Activated effector memory CD4-positive, alpha-beta T cell treated with Interleukin-2 at 50 U/mL for 16 hours (primary cell): ENCODE measurements at regions not wholly inside any gene's neighbourhood (a gene's known extent, or its start where the extent isn't known, plus 50 kb on each side); places are given as distances from the start of the nearest gene placed in this dataset.

ENCODE experiments used
- DNase-seq: peaks from one replicate; pipeline ENCODE4 v3.0.0-alpha.2; 2020

DNA sequence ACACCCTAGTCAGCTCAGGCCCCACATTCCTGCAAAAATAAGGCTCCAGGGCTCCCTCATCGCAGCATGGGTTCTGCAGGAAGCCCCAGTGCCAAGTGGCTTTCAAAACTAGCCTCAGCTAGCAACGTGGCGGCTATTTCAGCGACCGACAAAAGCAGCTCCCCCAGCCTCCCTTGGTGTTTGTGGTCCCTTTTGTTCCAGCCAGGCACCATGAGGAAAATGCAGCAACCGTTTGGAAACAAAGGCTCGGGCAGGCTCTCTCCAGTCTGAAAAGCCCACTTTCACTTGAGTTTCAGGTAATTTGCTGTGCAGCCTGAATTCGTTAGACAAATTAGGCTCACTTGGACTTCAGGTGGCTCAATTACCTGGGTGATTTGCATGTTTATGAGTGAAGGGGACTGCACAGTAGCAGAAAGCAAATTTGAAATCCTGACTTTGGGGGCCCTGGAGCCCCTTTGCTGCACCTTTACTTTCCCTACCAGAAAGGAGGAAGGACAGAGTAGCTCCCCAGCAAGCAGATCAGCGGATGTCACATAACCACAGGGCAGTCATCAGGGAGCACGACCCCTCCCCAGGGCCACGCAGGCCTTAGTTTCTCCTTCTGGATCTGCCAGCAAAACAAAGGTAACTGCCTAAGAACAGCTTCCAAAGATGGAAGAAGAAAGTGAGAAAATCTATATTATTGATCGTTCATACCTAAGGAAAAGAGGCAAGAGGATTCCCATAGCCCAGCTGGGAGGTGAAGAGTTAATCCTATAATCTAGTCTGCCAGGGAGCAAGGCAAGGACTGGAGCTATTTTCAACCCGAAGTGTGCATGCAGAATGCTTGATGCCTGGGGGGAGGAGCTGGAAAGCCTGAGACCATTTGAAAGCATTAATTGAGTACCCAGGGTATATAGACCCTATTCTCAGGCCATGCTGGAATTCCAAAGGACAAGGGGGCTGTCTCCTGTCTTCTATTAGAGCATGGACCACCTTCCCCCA is 143.1 kb upstream of the SDK2 start:
- no peak for DNase-seq

- no peak for DNase-seq
These were observed 143.9 kb upstream of the SDK2 start for GRCh38 chr17:73788111-73788510.

DNA sequence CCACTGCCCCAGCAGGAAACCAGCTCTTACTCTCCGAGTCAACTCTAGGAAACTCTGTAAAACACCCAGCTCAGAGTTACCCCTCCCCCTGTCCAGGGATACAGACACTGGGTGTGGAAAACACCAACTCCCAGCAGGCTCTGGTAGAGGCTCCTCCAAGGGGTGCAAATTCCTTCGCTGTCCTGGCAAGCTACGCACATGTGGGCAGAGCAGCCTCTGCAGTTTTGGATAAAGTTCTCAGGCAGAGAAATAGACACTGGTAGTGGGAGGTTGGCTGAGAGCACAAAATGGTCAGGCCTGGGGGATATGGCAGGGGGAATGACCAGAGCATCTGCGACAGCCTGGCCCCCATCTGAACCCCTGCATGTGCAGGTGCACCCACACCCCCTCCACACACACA is 146.9 kb upstream of the SDK2 start:
- no peak for DNase-seq

- DNase-seq, result no peak
These were observed 147.4 kb upstream of the SDK2 start for GRCh38 chr17:73791631-73792030.

DNA sequence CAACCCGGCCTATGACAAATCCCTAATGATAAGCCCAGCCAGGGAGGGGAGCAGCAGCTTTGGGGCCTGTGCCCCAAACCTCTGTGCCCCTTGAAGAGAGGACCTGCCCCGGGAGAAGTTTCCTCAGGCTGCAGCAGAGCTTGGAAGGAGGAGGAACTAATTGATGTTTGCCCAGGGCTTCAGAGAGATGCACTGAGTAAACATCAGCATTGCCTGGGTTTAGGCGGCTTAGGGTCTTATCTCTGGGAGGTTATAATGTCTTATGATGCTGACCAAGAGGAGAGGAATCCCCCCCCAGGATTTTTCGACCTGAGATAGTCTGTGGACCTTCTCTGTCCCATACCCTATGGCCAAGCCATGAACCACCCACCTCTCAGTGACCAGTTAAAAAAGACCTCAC is 148.7 kb upstream of the SDK2 start:
- no peak for DNase-seq

DNA sequence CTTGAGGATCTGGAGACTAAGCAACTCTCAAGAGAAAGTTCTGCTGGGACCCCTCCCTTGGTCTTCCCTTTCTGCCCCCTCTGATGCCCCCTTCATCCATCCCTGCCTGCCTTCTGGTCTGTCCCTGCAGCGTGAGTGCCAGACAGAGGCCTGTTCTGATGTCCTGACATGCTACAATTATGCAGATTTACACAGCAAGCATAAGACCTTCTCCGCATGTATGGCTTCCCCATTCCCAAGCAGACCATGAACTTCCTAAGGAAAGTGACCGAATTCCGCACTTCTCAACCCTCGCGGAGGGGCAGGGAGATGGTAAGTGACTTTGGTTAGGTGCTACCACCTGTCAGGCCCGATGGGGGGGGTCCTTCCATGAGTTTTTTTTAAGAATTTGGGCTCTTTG is 150.1 kb upstream of the SDK2 start:
- no peak for DNase-seq

GRCh38 chr17:73795730-73796129 is 151.5 kb upstream of the SDK2 start:
- DNase-seq, result no peak

GRCh38 chr17:73797594-73798110 is 153.4 kb upstream of the SDK2 start:
- DNase-seq, result no peak

- no peak for DNase-seq
These were observed 154.0 kb upstream of the SDK2 start for GRCh38 chr17:73798111-73798748.

DNA sequence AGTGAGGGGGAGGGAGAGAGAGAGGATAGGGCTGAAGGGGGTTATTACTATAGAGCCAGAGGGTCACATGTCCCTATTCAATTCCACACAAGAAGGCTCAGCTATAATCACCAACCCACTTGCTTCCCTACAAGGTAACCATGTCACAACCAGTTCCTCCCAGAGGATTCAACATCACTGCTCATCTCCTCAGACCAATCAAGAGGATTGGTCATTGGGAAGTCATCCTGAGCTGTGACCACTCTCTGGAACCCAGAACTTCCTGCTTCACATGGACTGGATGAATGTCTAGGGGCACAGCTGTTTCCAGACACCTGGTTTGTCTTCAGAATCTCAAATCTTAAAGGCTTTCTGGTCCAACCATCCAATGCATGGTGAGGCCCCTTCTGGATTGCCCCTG is 154.9 kb upstream of the SDK2 start:
- no peak for DNase-seq

GRCh38 chr17:73799781-73800627 is 155.8 kb upstream of the SDK2 start:
- DNase-seq, result no peak

GRCh38 chr17:73800893-73801292 is 156.6 kb upstream of the SDK2 start:
- DNase-seq, result no peak

GRCh38 chr17:73801455-73802100 is 157.3 kb upstream of the SDK2 start:
- DNase-seq, result no peak

DNA sequence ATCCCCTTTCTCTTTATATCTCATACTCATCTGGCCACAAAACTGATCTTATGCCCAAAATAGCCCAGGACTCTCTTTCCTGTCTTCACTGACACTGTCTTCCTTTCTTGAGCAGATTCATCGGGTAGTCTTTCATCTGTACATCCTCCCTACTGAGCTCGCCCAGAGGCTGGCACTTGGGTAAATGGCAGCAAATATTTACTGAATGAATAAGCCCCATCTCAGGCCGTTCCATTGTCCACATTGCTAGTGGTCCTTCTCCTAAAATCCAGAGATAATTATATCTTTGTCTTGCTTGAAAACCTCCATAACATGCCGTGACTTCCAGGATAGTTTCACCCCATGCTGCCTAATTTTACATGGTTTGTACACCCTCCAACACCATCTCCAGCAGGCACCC is 158.1 kb upstream of the SDK2 start:
- no peak for DNase-seq

GRCh38 chr17:73802871-73803270 is 158.6 kb upstream of the SDK2 start:
- no peak for DNase-seq

DNA sequence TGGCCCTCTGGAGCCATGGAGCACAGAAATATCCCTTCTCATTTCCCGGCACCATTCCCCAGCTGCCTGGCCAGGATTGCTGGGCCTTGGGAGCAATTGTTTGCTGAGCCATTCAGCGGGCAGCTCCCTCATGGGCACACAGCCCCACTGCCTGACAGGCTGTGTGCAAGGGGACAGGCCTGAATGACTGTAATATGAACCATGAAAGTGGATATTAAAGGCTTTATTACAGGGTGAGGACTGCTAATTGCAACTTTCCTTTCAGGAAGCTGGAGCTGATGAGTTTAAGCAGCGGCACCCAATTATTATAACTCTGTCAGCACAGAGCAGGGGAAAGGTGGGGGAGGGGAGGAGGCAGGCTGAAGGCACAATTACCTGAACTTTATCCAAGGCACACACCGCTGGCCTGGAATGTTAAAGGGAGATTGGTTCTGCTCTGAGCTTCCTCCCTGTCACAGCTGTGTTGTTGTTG is 159.8 kb upstream of the SDK2 start:
- no peak for DNase-seq

DNA sequence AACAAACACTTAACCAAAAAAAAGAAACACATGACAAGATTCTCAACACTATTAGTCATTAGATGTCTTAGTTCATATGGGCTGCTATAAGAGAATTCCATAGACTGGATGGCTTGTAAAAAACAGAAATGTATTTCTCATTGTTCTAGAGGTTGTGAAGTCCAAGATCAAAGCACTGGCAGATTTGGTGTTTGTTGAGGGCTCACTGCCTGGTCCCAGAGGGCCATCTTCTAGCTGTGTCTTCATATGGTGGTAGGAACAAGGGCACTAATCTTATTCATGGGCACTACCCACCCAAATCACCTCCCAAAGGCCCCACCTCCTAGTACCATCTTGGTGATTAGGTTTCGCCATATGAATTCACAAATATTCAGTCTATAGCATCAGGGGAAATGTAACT is 162.5 kb upstream of the SDK2 start:
- DNase-seq, result no peak

GRCh38 chr17:73813201-73813600 is 169.0 kb upstream of the SDK2 start:
- DNase-seq, result no peak

DNA sequence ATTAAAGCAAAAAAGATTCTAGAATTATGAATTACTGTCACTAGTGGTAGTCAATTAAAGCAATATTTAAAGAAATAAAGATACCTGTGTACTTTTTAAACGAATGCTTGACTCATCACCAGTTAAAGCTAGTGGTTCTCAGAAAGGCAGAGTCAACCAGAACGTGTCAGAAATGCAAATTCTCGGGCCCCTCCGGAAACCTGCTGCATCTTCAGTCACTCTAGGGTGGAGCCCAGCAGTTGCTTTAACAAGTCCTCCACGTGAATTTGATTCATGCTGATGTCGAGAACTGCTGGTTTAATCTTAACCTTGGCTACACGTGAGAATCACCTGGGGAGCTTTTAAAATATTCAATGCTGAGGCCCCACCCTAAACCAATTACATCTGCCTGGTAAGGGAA is 169.8 kb upstream of the SDK2 start:
- DNase-seq, result no peak

GRCh38 chr17:73815474-73815873 is 171.2 kb upstream of the SDK2 start:
- DNase-seq, result no peak

DNA sequence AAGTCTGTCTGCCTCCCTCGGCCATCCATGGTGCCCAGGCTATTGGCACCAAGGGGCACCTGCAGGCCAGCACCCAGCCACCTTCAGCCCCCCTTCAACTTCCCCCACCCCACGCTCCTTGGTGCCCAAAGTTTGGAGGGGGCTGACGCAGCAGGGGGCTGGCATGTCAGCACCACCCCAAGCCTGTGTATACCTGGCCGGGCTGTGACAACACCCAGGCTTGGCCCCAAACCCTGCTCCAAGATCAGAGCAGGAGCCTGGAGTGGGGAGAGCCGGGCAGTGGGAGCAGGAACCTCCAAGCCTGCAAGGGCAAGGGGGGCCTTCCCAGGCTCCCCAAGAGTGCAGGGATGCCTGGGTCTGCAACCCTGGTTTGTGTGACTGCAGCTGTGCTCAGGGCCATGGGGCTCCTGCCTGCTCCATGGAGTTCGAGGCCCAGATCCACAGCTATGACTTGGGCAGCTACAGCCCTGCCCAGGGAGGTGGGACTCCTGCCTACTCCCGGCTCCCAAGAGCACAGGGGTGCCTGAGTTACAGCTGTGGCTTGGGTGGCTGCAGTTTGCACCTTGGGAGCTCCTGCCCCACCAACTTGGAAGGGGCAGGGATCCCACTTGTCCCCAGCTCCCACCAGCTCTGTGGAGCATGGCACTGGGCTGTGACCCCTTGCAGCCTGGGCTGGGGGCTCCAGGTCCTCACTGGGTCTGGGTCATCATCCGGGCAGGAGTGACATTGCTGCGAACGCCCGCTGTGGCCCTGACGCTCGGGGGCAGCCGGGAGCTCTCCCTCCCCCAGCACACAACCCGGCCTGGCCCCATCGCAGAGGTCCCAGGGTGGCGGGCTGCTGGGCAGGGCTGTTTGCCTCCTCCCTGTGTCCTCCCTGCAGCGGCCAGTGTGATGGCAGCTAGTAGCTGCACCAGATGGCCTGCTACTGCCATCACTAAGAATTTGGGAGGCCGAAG is 175.5 kb upstream of the SDK2 start:
- DNase-seq, result no peak
